ENCODE measurements at regions not wholly inside any gene's neighbourhood (a gene's known extent, or its start where the extent isn't known, plus 50 kb on each side); places are given as distances from the start of the nearest gene placed in this dataset.

- TF ChIP-seq KAT8 (CRISPR knock-in tag; IDR thresholded peaks at IDR 0.05) (0 out of 2 replicates have a peak, but pooled peaks have one; percentile 36), ZC3H4 (CRISPR knock-in tag; IDR thresholded peaks at IDR 0.05; ENCODE audit: borderline replicate concordance) (no peak), KDM5B (CRISPR knock-in tag; IDR thresholded peaks at IDR 0.05; ENCODE audit: borderline replicate concordance) (no peak), DR1 (CRISPR knock-in tag; IDR thresholded peaks at IDR 0.05) (no peak), MXD4 (CRISPR knock-in tag; IDR thresholded peaks at IDR 0.05) (no peak), ZNF644 (CRISPR knock-in tag; IDR thresholded peaks at IDR 0.05; ENCODE audit: low read depth) (peak; percentile 70), ZNF136 (CRISPR knock-in tag; IDR thresholded peaks at IDR 0.05; ENCODE audit: low read depth) (no peak), ZNF816 (CRISPR knock-in tag; IDR thresholded peaks at IDR 0.05; ENCODE audit: borderline replicate concordance) (no peak), REPIN1 (CRISPR knock-in tag; IDR thresholded peaks at IDR 0.05; ENCODE audit: borderline replicate concordance, low read depth) (no peak), JARID2 (CRISPR knock-in tag; IDR thresholded peaks at IDR 0.05; ENCODE audit: insufficient replicate concordance) (no peak), RARA (CRISPR knock-in tag; IDR thresholded peaks at IDR 0.05) (peak; percentile 69), SPEN (CRISPR knock-in tag; IDR thresholded peaks at IDR 0.05; ENCODE audit: low read depth) (no peak), RORA (CRISPR knock-in tag; IDR thresholded peaks at IDR 0.05) (no peak), ZNF724P (CRISPR knock-in tag; IDR thresholded peaks at IDR 0.05; ENCODE audit: borderline replicate concordance) (no peak), ZBTB34 (CRISPR knock-in tag; IDR thresholded peaks at IDR 0.05) (no peak), SOX13 (IDR thresholded peaks at IDR 0.05) (no peak), SOX13 (CRISPR knock-in tag; conservative IDR thresholded peaks at IDR 0.05 in 1 of 2, IDR thresholded peaks at IDR 0.05 in 1 of 2) (peak in 1 of 2 experiments; percentile 49; a peak in 1 of 4 replicates), ZNF256 (CRISPR knock-in tag; conservative IDR thresholded peaks at IDR 0.05) (no peak)
- TF ChIP-seq, protein P1, sequence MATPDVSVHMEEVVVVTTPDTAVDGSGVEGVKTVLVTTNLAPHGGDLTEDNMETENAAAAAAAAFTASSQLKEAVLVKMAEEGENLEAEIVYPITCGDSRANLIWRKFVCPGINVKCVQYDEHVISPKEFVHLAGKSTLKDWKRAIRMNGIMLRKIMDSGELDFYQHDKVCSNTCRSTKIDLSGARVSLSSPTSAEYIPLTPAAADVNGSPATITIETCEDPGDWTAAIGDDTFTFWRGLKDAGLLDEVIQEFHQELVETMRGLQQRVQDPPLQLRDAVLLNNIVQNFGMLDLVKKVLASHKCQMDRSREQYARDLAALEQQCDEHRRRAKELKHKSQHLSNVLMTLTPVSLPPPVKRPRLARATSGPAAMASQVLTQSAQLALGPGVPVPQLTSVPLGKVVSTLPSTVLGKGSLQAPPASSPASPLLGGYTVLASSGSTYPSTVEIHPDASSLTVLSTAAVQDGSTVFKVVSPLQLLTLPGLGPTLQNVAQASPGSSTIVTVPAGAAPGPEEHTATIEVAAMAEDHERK (CRISPR knock-in tag; IDR thresholded peaks at IDR 0.05; ENCODE audit: low read depth), result no peak
- TF ChIP-seq, protein P2, sequence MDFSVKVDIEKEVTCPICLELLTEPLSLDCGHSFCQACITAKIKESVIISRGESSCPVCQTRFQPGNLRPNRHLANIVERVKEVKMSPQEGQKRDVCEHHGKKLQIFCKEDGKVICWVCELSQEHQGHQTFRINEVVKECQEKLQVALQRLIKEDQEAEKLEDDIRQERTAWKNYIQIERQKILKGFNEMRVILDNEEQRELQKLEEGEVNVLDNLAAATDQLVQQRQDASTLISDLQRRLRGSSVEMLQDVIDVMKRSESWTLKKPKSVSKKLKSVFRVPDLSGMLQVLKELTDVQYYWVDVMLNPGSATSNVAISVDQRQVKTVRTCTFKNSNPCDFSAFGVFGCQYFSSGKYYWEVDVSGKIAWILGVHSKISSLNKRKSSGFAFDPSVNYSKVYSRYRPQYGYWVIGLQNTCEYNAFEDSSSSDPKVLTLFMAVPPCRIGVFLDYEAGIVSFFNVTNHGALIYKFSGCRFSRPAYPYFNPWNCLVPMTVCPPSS (IDR thresholded peaks at IDR 0.05), result no peak
- TF ChIP-seq, protein P3, sequence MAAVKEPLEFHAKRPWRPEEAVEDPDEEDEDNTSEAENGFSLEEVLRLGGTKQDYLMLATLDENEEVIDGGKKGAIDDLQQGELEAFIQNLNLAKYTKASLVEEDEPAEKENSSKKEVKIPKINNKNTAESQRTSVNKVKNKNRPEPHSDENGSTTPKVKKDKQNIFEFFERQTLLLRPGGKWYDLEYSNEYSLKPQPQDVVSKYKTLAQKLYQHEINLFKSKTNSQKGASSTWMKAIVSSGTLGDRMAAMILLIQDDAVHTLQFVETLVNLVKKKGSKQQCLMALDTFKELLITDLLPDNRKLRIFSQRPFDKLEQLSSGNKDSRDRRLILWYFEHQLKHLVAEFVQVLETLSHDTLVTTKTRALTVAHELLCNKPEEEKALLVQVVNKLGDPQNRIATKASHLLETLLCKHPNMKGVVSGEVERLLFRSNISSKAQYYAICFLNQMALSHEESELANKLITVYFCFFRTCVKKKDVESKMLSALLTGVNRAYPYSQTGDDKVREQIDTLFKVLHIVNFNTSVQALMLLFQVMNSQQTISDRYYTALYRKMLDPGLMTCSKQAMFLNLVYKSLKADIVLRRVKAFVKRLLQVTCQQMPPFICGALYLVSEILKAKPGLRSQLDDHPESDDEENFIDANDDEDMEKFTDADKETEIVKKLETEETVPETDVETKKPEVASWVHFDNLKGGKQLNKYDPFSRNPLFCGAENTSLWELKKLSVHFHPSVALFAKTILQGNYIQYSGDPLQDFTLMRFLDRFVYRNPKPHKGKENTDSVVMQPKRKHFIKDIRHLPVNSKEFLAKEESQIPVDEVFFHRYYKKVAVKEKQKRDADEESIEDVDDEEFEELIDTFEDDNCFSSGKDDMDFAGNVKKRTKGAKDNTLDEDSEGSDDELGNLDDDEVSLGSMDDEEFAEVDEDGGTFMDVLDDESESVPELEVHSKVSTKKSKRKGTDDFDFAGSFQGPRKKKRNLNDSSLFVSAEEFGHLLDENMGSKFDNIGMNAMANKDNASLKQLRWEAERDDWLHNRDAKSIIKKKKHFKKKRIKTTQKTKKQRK (IDR thresholded peaks at IDR 0.05; ENCODE audit: low read length), result no peak
- TF ChIP-seq, protein P4, sequence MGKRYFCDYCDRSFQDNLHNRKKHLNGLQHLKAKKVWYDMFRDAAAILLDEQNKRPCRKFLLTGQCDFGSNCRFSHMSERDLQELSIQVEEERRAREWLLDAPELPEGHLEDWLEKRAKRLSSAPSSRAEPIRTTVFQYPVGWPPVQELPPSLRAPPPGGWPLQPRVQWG (CRISPR knock-in tag; IDR thresholded peaks at IDR 0.05; ENCODE audit: borderline replicate concordance, low read depth), result no peak
Measured at GRCh38 chr4:119729835-119730670, 101.4 kb upstream of the PDE5A start (continued).
